ENCODE measurements at regions not wholly inside any gene's neighbourhood (a gene's known extent, or its start where the extent isn't known, plus 50 kb on each side); places are given as distances from the start of the nearest gene placed in this dataset.

DNA sequence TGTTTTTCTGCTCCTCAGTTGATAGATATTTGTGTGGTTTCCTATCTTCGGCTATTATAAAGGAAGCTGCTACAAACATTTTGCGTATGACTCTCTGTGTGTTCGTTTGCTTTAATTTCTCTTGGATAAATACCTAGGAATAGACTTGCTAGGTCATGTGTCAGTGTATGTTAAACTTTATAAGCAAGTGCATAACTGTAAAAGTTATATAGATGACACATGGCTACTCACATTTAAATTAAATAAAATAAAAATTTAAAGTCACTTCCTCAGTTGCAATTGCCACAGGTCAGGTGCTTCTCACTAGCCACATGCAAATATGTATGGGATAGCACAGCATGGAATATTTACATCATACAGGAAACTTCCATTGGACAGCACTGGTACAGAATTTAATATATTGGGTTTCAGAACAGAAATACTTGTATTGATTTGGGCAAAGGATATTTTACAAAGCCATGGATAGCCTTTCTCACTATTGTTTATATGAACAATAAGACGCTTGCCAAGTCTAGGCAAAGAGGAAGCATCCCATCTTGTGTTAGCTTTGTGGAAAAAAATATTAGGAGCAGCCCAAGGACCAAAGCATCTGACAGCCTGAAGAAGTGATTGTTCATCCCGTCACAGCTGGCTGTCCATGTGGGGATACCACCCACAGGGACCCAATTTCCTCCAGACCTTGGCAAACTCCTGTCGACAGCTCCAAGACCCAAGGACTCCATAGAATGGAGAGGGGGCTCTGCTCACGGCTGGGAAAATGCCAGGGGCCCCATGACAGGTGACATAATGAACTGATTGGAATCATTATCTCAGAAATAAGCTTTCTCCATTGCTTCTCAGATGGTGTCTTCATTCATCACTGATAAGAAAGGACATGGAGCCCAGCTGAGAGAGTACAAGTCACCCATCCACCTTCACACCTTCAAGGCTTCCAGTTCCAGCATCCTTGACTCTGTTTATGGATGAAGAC lies 196.7 kb downstream of the SH3BP4 start:
- TF ChIP-seq POLR2A (IDR thresholded peaks at IDR 0.05): no peak
- TF ChIP-seq, protein P1, sequence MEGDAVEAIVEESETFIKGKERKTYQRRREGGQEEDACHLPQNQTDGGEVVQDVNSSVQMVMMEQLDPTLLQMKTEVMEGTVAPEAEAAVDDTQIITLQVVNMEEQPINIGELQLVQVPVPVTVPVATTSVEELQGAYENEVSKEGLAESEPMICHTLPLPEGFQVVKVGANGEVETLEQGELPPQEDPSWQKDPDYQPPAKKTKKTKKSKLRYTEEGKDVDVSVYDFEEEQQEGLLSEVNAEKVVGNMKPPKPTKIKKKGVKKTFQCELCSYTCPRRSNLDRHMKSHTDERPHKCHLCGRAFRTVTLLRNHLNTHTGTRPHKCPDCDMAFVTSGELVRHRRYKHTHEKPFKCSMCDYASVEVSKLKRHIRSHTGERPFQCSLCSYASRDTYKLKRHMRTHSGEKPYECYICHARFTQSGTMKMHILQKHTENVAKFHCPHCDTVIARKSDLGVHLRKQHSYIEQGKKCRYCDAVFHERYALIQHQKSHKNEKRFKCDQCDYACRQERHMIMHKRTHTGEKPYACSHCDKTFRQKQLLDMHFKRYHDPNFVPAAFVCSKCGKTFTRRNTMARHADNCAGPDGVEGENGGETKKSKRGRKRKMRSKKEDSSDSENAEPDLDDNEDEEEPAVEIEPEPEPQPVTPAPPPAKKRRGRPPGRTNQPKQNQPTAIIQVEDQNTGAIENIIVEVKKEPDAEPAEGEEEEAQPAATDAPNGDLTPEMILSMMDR (IDR thresholded peaks at IDR 0.05): no peak
